Glutamatergic neuron (in vitro differentiated cells): ENCODE measurements at regions not wholly inside any gene's neighbourhood (a gene's known extent, or its start where the extent isn't known, plus 50 kb on each side); places are given as distances from the start of the nearest gene placed in this dataset.

Experiments used
- DNase-seq: peaks from one replicate; pipeline ENCODE4 v3.0.0; 2022
- H3K27ac Mint-ChIP-seq: one replicate; pipeline ENCODE4 v1.8.0; 2020; ENCODE audit warnings: mild to moderate bottlenecking, mixed read lengths, inconsistent platforms; ENCODE audit not compliant: unreplicated experiment
- H3K27me3 Mint-ChIP-seq: one replicate; pipeline ENCODE4 v1.8.0; 2020; ENCODE audit warnings: mild to moderate bottlenecking, moderate library complexity, mixed read lengths, inconsistent platforms; ENCODE audit not compliant: unreplicated experiment
- H3K36me3 Mint-ChIP-seq: one replicate; pipeline ENCODE4 v1.8.0; 2020; ENCODE audit warnings: mild to moderate bottlenecking, mixed read lengths, inconsistent platforms; ENCODE audit not compliant: unreplicated experiment
- H3K4me1 Mint-ChIP-seq: one replicate; pipeline ENCODE4 v1.8.0; 2020; ENCODE audit warnings: mild to moderate bottlenecking, low read depth, mixed read lengths, inconsistent platforms; ENCODE audit not compliant: unreplicated experiment
- H3K4me3 Mint-ChIP-seq: one replicate; pipeline ENCODE4 v1.8.0; 2020; ENCODE audit warnings: mild to moderate bottlenecking, mixed read lengths, inconsistent platforms; ENCODE audit not compliant: unreplicated experiment
- H3K9me3 Mint-ChIP-seq: one replicate; pipeline ENCODE4 v1.8.0; 2020; ENCODE audit warnings: mild to moderate bottlenecking, moderate library complexity, mixed read lengths, inconsistent platforms; ENCODE audit not compliant: unreplicated experiment
- TF ChIP-seq, protein P1 (sequence below): fragments of 200-600 bp; sonication (generic); IDR thresholded peaks from one replicate; pipeline ENCODE4 v1.5.0; 2021; ENCODE audit not compliant: partially characterized antibody, unreplicated experiment

DNA sequence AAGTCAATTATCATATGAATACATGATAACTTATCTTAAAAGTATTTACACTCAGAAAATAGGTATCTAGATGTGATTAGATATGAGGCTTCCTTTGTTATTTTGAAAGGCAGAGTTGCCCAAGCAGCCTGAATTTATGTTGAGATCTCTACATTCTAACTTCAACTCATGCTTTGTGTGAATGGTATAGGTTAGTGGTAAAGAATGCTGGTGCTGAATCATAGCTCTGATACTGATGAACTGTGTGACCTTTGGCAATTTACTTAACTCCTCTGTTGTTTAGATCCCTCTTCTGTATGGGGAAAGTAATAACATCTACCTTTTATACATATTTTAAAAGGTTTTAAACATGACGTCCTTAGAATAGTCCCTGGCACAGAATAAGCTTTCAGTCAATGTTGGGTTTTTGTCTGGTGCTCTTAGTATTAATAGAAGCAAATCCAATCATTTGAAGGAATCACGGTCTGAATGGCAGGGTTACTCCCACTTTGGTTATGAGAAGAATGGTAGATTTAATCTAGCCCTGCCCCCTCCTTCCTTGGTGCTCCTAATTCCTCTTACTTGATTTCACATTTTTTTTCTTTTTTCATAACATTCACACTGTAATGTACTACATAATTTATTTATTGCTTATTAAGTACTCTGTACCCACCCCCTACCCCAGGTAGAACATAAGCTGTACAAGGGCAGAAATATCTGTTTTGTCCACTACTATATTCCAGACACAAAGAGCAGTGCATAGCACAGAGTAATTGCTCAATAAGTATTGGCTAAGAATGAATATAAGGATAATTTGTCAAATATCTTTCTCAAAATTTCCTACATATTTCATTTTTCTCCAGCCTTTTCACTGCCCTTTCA lies 203.3 kb upstream of the KRR1 start:
- Mint-ChIP-seq H3K27ac (no peak overlapping the region), H3K4me1 (peaks cover 11% of the 10 kb centered on the region), H3K36me3 (no peaks in the 10 kb centered on the region), H3K4me3 (no peak overlapping the region), H3K27me3 (peaks cover 5% of the 10 kb centered on the region), H3K9me3 (peaks cover 3% of the 10 kb centered on the region)
- TF ChIP-seq, protein P1, sequence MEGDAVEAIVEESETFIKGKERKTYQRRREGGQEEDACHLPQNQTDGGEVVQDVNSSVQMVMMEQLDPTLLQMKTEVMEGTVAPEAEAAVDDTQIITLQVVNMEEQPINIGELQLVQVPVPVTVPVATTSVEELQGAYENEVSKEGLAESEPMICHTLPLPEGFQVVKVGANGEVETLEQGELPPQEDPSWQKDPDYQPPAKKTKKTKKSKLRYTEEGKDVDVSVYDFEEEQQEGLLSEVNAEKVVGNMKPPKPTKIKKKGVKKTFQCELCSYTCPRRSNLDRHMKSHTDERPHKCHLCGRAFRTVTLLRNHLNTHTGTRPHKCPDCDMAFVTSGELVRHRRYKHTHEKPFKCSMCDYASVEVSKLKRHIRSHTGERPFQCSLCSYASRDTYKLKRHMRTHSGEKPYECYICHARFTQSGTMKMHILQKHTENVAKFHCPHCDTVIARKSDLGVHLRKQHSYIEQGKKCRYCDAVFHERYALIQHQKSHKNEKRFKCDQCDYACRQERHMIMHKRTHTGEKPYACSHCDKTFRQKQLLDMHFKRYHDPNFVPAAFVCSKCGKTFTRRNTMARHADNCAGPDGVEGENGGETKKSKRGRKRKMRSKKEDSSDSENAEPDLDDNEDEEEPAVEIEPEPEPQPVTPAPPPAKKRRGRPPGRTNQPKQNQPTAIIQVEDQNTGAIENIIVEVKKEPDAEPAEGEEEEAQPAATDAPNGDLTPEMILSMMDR, result no peak
- no peak for DNase-seq

DNA sequence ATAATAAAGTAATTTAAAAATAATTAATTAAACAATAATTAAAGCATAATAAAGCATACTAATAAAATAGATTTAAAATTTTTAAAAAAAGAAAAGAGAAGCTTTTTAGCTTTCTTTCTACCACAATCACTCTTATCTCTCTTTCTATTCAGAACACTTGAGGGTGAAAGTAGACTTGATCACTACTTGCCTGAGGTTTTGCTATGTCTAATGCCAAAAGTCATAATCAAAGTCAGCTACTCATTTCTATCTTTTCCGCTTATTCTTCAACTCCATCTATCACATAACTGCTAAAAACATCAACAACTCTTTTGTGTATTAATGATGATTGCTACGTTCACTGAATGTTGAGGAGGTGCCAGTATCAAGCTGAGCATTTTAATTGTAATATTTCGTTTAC lies 202.0 kb upstream of the KRR1 start:
- TF ChIP-seq, protein P1, result no peak
- no peaks in the 10 kb centered on the region for H3K27me3 Mint-ChIP-seq
- H3K4me3 Mint-ChIP-seq, result no peak overlapping the region
- H3K36me3 Mint-ChIP-seq, result no peaks in the 10 kb centered on the region
- peaks cover 11% of the 10 kb centered on the region for H3K4me1 Mint-ChIP-seq
- no peak overlapping the region for H3K27ac Mint-ChIP-seq
- DNase-seq, result no peak
- no peaks in the 10 kb centered on the region for H3K9me3 Mint-ChIP-seq

DNA sequence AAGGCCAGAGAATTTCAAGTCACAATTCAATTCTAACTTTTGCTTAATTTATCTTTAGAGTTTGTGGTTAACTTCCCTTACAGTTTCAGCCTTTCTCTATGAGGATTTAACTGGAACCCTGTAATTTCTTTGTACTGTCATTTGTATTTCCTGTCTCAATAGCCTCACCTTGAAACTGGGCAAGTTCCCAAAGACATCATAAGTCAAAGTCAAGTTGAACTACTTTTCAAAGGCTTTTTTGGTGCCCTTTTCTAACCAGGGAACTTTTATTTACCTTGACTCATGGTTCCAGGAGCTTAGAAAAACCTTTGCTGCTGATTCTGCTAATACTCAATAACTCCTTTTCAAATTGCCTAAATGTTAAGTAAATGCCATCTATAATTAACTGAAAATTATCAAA lies 200.8 kb upstream of the KRR1 start:
- Mint-ChIP-seq H3K4me1 (peaks cover 15% of the 10 kb centered on the region), H3K9me3 (peaks cover 3% of the 10 kb centered on the region), H3K36me3 (no peaks in the 10 kb centered on the region), H3K27ac (no peak overlapping the region), H3K27me3 (no peaks in the 10 kb centered on the region), H3K4me3 (no peak overlapping the region)
- TF ChIP-seq, protein P1, result no peak
- DNase-seq, result no peak

DNA sequence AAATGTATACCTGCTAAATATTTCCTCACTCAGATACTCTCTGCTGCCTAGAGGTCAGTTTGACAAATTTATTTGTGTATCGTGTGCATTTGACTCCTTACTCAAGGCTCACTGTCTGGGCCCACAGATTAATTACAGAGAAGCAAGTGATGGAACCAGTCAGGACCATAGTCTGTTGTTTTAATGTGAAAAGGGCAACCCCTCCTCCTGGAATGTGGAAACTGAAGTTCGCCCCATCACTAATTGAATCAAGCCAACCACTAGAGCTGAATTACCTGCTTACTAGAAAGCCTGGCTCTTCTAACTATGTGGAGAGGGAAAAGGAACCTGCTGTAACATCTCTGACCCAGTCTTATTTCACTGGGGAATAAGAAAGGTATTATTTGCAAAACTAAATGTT lies 199.9 kb upstream of the KRR1 start:
- Mint-ChIP-seq H3K4me3 (no peak overlapping the region), H3K9me3 (peaks cover 3% of the 10 kb centered on the region), H3K36me3 (no peaks in the 10 kb centered on the region), H3K4me1 (peaks cover 18% of the 10 kb centered on the region), H3K27ac (no peak overlapping the region), H3K27me3 (no peaks in the 10 kb centered on the region)
- TF ChIP-seq, protein P1, result no peak
- no peak for DNase-seq

DNA sequence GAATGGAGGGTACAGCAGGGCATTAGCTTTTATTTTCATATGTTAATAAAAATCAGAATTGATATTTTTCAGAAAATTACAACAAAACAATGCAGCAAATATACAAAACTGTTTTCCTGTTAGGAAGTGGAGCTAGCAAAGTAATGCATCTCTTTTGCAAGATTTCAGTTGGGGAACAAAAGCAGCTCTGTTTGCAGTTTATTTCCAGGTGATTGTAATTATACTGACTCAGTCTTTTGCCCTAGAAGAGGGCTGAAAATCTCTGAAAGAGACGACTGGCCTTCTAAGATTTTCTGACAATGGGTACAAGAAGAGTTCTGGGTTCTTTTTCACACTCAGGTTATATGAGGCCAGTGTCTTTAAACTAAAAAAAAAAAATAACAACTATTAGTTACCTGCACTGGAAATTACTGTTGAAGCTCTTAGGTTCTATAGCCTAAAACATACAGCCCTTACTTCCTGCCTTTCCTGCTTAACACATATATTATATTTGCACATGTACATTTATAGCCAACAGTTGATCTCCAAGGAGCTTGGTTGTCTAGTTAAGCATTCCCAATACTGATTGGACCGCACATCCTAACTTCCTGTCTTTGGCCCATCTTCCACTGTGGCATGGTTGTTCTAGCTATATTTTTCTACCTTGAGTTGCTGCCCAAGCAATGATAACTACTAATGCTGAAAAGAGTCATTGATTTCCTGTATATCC lies 199.1 kb upstream of the KRR1 start:
- no peak overlapping the region for H3K27ac Mint-ChIP-seq
- H3K4me3 Mint-ChIP-seq, result no peak overlapping the region
- peaks cover 3% of the 10 kb centered on the region for H3K9me3 Mint-ChIP-seq
- DNase-seq, result no peak
- TF ChIP-seq, protein P1, result no peak
- no peaks in the 10 kb centered on the region for H3K36me3 Mint-ChIP-seq
- peaks cover 17% of the 10 kb centered on the region for H3K4me1 Mint-ChIP-seq
- no peaks in the 10 kb centered on the region for H3K27me3 Mint-ChIP-seq
